Upper lobe of left lung (tissue), 4 donors: ENCODE measurements at regions not wholly inside any gene's neighbourhood (a gene's known extent, or its start where the extent isn't known, plus 50 kb on each side); places are given as distances from the start of the nearest gene placed in this dataset.

Experiments used
- CTCF ChIP-seq, 6 experiments: fragments of 450-650 bp in 4 of 6; fragments of 200-600 bp in 2 of 6; sonication (generic) in 2 of 6; IDR thresholded peaks; one replicate each; pipeline ENCODE4 v1.5.1; 2016 to 2019; ENCODE audit warnings: antibody characterized with exemption in 6 of 6
- EP300 ChIP-seq, 4 donors: sonication (generic); formaldehyde crosslinking; IDR thresholded peaks; one replicate each; pipeline ENCODE4 v1.5.1; 2017; ENCODE audit warnings: antibody characterized with exemption in 4 of 4, control low read depth in 2 of 4
- POLR2A ChIP-seq, 4 donors: fragments of 450-650 bp; IDR thresholded peaks; one replicate each; pipeline ENCODE4 v1.5.1; 2016 to 2017; ENCODE audit warnings: antibody characterized with exemption in 4 of 4, mild to moderate bottlenecking in 2 of 4
- POLR2AphosphoS5 ChIP-seq, 2 donors: sonication (generic); formaldehyde crosslinking; IDR thresholded peaks; one replicate each; pipeline ENCODE4 v1.5.1; 2017; ENCODE audit warnings: antibody characterized with exemption in 2 of 2

GRCh38 chr7:3250725-3251124, 50.3 kb upstream of the SDK1 start:
- TF ChIP-seq CTCF (IDR thresholded peaks at IDR 0.05) (no peak), POLR2A (IDR thresholded peaks at IDR 0.05) (no peak), POLR2AphosphoS5 (IDR thresholded peaks at IDR 0.05) (no peak), EP300 (IDR thresholded peaks at IDR 0.05) (no peak)
